AG04449 (cell line): ENCODE measurements at regions not wholly inside any gene's neighbourhood (a gene's known extent, or its start where the extent isn't known, plus 50 kb on each side); places are given as distances from the start of the nearest gene placed in this dataset.

ENCODE experiments used
- CTCF ChIA-PET: fragments of 350-600 bp; formaldehyde crosslinking; extraction: SDS; loops from one replicate; lab custom pipeline; 2021; ENCODE audit warnings: antibody characterized with exemption; lab: Yijun Ruan, JAX
- POLR2A ChIA-PET: fragments of 400-600, 350-600 bp; formaldehyde crosslinking; extraction: SDS; loops from one replicate; lab custom pipeline; 2020; ENCODE audit warnings: antibody characterized with exemption, inconsistent platforms; lab: Yijun Ruan, JAX
- DNase-seq: peaks from one replicate; pipeline ENCODE4 v3.0.0-alpha.2; 2010; ENCODE audit warnings: low read depth, low spot score
- H3K4me3 ChIP-seq: 2 replicates; pipeline ENCODE4 v1.5.1; 2011; ENCODE audit warnings: low read depth, mild to moderate bottlenecking, control low read depth, low read length
- CTCF ChIP-seq: IDR thresholded peaks from one replicate; pipeline ENCODE4 v1.5.1; 2011; ENCODE audit warnings: mild to moderate bottlenecking, moderate library complexity, low read length, control low read depth, inconsistent platforms; ENCODE audit not compliant: insufficient read depth; ENCODE audit errors: missing control alignments

DNA sequence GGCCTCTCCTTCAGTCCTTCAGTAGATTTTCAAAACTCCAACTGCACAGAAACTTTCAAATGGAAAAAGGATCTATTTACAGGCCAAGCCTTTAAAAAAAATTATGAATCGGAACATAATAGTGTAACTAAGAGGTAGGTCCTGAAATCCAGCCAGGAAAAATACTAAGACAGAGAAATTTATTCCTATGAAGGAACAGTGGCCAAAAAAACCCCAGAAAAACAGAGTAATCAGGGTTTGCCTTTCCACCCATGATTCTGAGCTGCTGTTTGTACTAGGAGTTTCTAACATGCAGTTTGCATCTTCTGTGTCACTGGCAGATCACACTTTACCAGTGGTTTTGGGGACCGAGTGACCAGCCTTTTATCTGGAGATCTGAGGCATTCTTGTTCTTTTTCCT lies 93.1 kb upstream of the TMED7 start:
- no peak for DNase-seq
- no peak for TF ChIP-seq CTCF
- no peak overlapping the region for H3K4me3 ChIP-seq
- ChIA-PET CTCF (no interaction called here), POLR2A (no interaction called here)

DNA sequence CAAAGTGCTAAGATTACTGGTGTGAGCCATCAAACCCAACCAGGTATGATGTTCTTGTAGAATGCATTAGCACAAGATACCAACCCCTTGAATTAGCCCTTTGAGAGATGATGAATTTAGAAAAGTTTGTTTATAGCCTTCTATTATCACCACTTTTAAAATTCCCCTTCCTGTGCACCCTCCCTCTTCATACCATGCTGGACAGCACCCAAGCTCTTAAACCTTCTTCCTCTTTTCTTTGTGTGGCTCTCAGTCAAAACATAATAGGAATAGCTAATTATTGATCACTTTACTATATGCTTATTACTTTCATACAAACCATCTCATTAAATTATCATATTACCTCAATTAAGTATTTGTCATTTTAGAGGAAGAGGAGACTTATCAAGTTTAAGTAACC lies 87.6 kb upstream of the TMED7 start:
- ChIA-PET POLR2A (no interaction called here), CTCF (no interaction called here)
- no peak overlapping the region for H3K4me3 ChIP-seq
- TF ChIP-seq CTCF, result no peak
- no peak for DNase-seq

- POLR2A ChIA-PET, result no interaction called here
- TF ChIP-seq CTCF, result no peak
- CTCF ChIA-PET, result no interaction called here
- no peak for DNase-seq
- no peak overlapping the region for H3K4me3 ChIP-seq
These were observed 83.7 kb upstream of the TMED7 start for GRCh38 chr5:115709585-115709984.

GRCh38 chr5:115708819-115709477 lies 83.1 kb upstream of the TMED7 start:
- ChIA-PET POLR2A (no interaction called here), CTCF (no interaction called here)
- H3K4me3 ChIP-seq, result no peak overlapping the region
- TF ChIP-seq CTCF, result no peak
- no peak for DNase-seq

- H3K4me3 ChIP-seq, result no peak overlapping the region
- TF ChIP-seq CTCF, result no peak
- no peak for DNase-seq
- CTCF ChIA-PET, result no interaction called here
- POLR2A ChIA-PET, result no interaction called here
These were observed 77.7 kb upstream of the TMED7 start for GRCh38 chr5:115703514-115703913.

GRCh38 chr5:115702025-115702424 lies 76.2 kb upstream of the TMED7 start:
- CTCF ChIA-PET, result interaction anchor here (1.0 kb wide), 1 partner anchor 67 kb away, joined by 3 read pairs; no protein-coding TSS in a partner anchor
- no peak for DNase-seq
- TF ChIP-seq CTCF, result no peak
- H3K4me3 ChIP-seq, result no peak overlapping the region
- POLR2A ChIA-PET, result no interaction called here
